CD4-positive, alpha-beta T cell (primary cell): ENCODE measurements at regions not wholly inside any gene's neighbourhood (a gene's known extent, or its start where the extent isn't known, plus 50 kb on each side); places are given as distances from the start of the nearest gene placed in this dataset.

Source experiments
- ATAC-seq: fragments of 200-7000 bp; cut with Tn5 transposase; one replicate; pipeline ENCODE4 v1.10.0; 2022; ENCODE audit warnings: mild to moderate bottlenecking; ENCODE audit not compliant: poor library complexity
- CTCF ChIA-PET: fragments of 350-600 bp; sonication (Branson Sonifier 250); formaldehyde crosslinking; loops from one replicate; lab custom pipeline; 2021; ENCODE audit warnings: antibody characterized with exemption, inconsistent platforms; lab: Charles Lee
- POLR2A ChIA-PET: fragments of 350-600 bp; sonication (Branson Sonifier 250); formaldehyde crosslinking; loops from one replicate; lab custom pipeline; 2021; ENCODE audit warnings: antibody characterized with exemption, inconsistent platforms; lab: Charles Lee
- DNase-seq, 14 experiments: peaks; one replicate each; pipeline ENCODE4 v3.0.0-alpha.2; 2013 to 2020; ENCODE audit warnings: mixed read lengths in 2 of 14
- H3K27ac ChIP-seq, 2 donors: one replicate each; pipeline versions ENCODE4 v1.5.1 to v1.7.0; 2013; ENCODE audit warnings: low read length in 2 of 2, low read depth in 1 of 2, mild to moderate bottlenecking in 1 of 2
- H3K27me3 ChIP-seq, 2 experiments: 1 replicate in 1 of 2; 2 replicates in 1 of 2; pipeline versions ENCODE4 v1.6.1 to v1.7.0; 2013; ENCODE audit warnings: low read length in 2 of 2, control low read depth in 1 of 2, mild to moderate bottlenecking in 1 of 2, moderate library complexity in 1 of 2; ENCODE audit not compliant: insufficient read depth in 2 of 2, control insufficient read depth in 1 of 2
- H3K36me3 ChIP-seq: one replicate; pipeline ENCODE4 v1.6.1; 2013; ENCODE audit warnings: low read length, control low read depth; ENCODE audit not compliant: insufficient read depth
- H3K4me1 ChIP-seq: one replicate; pipeline ENCODE4 v1.6.1; 2013; ENCODE audit warnings: low read length, control low read depth; ENCODE audit not compliant: insufficient read depth
- H3K4me3 ChIP-seq: one replicate; pipeline ENCODE4 v1.5.1; 2013; ENCODE audit warnings: mild to moderate bottlenecking, low read length, moderate library complexity
- H3K9me3 ChIP-seq, 2 experiments: 1 replicate in 1 of 2; 2 replicates in 1 of 2; pipeline versions ENCODE4 v1.6.1 to v1.7.0; 2013; ENCODE audit warnings: low read length in 2 of 2, mild to moderate bottlenecking in 2 of 2, control low read depth in 1 of 2, moderate library complexity in 1 of 2; ENCODE audit not compliant: control insufficient read depth in 1 of 2, insufficient read depth in 1 of 2
- H3K27ac Mint-ChIP-seq: one replicate; pipeline ENCODE4 v1.8.0; 2020; ENCODE audit warnings: mixed read lengths
- H3K27me3 Mint-ChIP-seq: one replicate; pipeline ENCODE4 v1.8.0; 2021; ENCODE audit warnings: mixed read lengths
- H3K36me3 Mint-ChIP-seq: one replicate; pipeline ENCODE4 v1.8.0; 2021; ENCODE audit warnings: low read depth, mixed read lengths
- H3K4me1 Mint-ChIP-seq: one replicate; pipeline ENCODE4 v1.8.0; 2021; ENCODE audit warnings: low read depth, mixed read lengths
- H3K4me3 Mint-ChIP-seq: one replicate; pipeline ENCODE4 v1.8.0; 2020; ENCODE audit warnings: mild to moderate bottlenecking, mixed read lengths
- H3K9me3 Mint-ChIP-seq: one replicate; pipeline ENCODE4 v1.8.0; 2020; ENCODE audit warnings: mixed read lengths
- CTCF ChIP-seq: fragments of 200-600 bp; IDR thresholded peaks from one replicate; pipeline ENCODE4 v1.8.0; 2022; ENCODE audit warnings: antibody characterized with exemption, mild to moderate bottlenecking
- intact Hi-C, 2 experiments: fragments of 100-400 bp; cut with DNase I in 1 of 2; cut with micrococcal nuclease in 1 of 2; formaldehyde crosslinking; loops; one replicate each; pipeline versions ENCODE4 v1.15.1 to v1.9.0; 2023 to 2025; cut with DNase I, micrococcal nuclease

DNA sequence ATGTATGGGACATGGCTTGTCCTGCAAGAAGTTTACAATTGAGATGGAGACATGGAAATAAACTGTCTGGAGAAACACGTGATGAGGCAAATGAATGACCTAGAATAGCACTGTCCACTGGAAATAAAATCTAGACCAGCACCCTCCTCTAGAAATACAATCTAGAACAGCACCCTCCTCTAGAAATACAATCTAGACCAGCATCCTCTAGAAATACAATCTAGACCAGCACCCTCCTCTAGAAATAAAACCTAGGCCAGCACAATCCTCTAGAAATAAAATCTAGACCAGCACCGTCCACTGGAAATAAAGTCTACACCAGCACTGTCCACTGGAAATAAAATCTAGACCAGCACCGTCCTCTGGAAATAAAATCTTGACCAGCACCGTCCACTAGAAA lies 69.2 kb upstream of the RFLNA start:
- DNase-seq, result no peak
- peaks cover 11% of the 10 kb centered on the region for H3K27me3 Mint-ChIP-seq
- peaks cover 0 to 4% of the 10 kb centered on the region in 2 experiments for H3K9me3 ChIP-seq
- intact Hi-C loops, result no loop called here
- ChIA-PET POLR2A (no interaction called here), CTCF (no interaction called here)
- ATAC-seq, result no peak
- no peaks in the 10 kb centered on the region for H3K36me3 ChIP-seq
- no peak overlapping the region for H3K4me3 ChIP-seq
- no peak overlapping the region for H3K27ac ChIP-seq
- no peaks in the 10 kb centered on the region for H3K36me3 Mint-ChIP-seq
- no peak overlapping the region for H3K4me3 Mint-ChIP-seq
- no peak overlapping the region for H3K27ac Mint-ChIP-seq
- H3K4me1 ChIP-seq, result no peaks in the 10 kb centered on the region
- TF ChIP-seq CTCF, result no peak
- peaks cover 4 to 5% of the 10 kb centered on the region in 2 experiments for H3K27me3 ChIP-seq
- peaks cover 3% of the 10 kb centered on the region for H3K9me3 Mint-ChIP-seq
- H3K4me1 Mint-ChIP-seq, result peaks cover 6% of the 10 kb centered on the region

- CTCF ChIA-PET, result no interaction called here
- H3K27me3 Mint-ChIP-seq, result peaks cover 5% of the 10 kb centered on the region
- intact Hi-C loops, result no loop called here
- no peaks in the 10 kb centered on the region for H3K4me1 ChIP-seq
- H3K36me3 ChIP-seq, result no peaks in the 10 kb centered on the region
- H3K27ac Mint-ChIP-seq, result no peak overlapping the region
- H3K27ac ChIP-seq, result no peak overlapping the region
- H3K9me3 Mint-ChIP-seq, result peaks cover 5% of the 10 kb centered on the region
- TF ChIP-seq CTCF, result no peak
- DNase-seq (no peak), ATAC-seq (no peak)
- no peaks in the 10 kb centered on the region for H3K36me3 Mint-ChIP-seq
- peaks cover 6% of the 10 kb centered on the region for H3K4me1 Mint-ChIP-seq
- H3K27me3 ChIP-seq, result peaks cover 0 to 4% of the 10 kb centered on the region in 2 experiments
- H3K4me3 ChIP-seq, result no peak overlapping the region
- H3K9me3 ChIP-seq, result peaks cover 0 to 13% of the 10 kb centered on the region in 2 experiments
- H3K4me3 Mint-ChIP-seq, result no peak overlapping the region
- POLR2A ChIA-PET, result no interaction called here
Measured at GRCh38 chr12:124227951-124228711, 66.8 kb upstream of the RFLNA start.

DNA sequence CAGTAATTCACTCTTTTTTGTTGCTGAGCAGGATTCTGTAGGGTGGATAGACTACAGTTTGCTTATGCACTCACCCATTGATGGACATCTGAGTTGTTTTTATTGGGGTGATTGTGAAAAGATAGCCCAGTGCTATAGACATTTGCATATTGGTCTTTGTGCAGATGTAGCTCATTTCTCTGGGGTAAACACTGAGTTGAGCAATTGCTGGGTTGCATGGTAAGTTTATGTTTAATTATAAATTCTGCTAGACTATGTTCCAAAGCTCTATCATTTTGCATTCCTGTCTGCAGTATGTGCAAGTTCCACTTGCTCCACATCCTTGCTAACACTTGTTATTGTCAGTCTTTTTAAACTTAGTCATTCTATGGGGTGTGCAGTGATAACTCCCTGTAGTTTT lies 65.4 kb upstream of the RFLNA start:
- peaks cover 0 to 4% of the 10 kb centered on the region in 2 experiments for H3K27me3 ChIP-seq
- Mint-ChIP-seq H3K4me1 (no peaks in the 10 kb centered on the region), H3K27ac (no peak overlapping the region), H3K36me3 (no peaks in the 10 kb centered on the region), H3K9me3 (peaks cover 5% of the 10 kb centered on the region), H3K4me3 (no peak overlapping the region), H3K27me3 (peaks cover 13% of the 10 kb centered on the region)
- no peak for TF ChIP-seq CTCF
- DNase-seq, result no peak
- intact Hi-C loops, result no loop called here
- no peaks in the 10 kb centered on the region for H3K36me3 ChIP-seq
- ATAC-seq, result no peak
- POLR2A ChIA-PET, result no interaction called here
- CTCF ChIA-PET, result no interaction called here
- H3K4me1 ChIP-seq, result no peaks in the 10 kb centered on the region
- H3K9me3 ChIP-seq, result peaks cover 0 to 13% of the 10 kb centered on the region in 2 experiments
- H3K27ac ChIP-seq, result no peak overlapping the region
- no peak overlapping the region for H3K4me3 ChIP-seq
